Esophagus muscularis mucosa (tissue), 4 donors: ENCODE measurements at regions not wholly inside any gene's neighbourhood (a gene's known extent, or its start where the extent isn't known, plus 50 kb on each side); places are given as distances from the start of the nearest gene placed in this dataset.

Experiments used
- DNase-seq: peaks from one replicate; pipeline ENCODE4 v3.0.0-alpha.2; 2017; ENCODE audit errors: extremely low spot score
- H3K27ac ChIP-seq, 4 donors: fragments of 200-600 bp; sonication (generic); replicated peaks in 1 of 4; 1 replicate in 3 of 4; 2 replicates in 1 of 4; pipeline ENCODE4 v1.5.1; 2016 to 2019; ENCODE audit warnings: mild to moderate bottlenecking in 1 of 4
- H3K27me3 ChIP-seq, 4 donors: fragments of 200-600 bp; sonication (generic); one replicate each; pipeline versions ENCODE4 v1.5.1 to v1.6.0; 2016 to 2019
- H3K36me3 ChIP-seq, 4 donors: fragments of 200-600 bp; sonication (generic); one replicate each; pipeline ENCODE4 v1.5.1; 2016 to 2019
- H3K4me1 ChIP-seq, 4 donors: fragments of 200-600 bp; sonication (generic); one replicate each; pipeline ENCODE4 v1.5.1; 2016 to 2019
- H3K4me3 ChIP-seq, 4 donors: fragments of 200-600 bp; sonication (generic); 1 replicate in 2 of 4; 2 replicates in 2 of 4; pipeline ENCODE4 v1.5.1; 2016 to 2019; ENCODE audit warnings: mild to moderate bottlenecking in 4 of 4, moderate library complexity in 1 of 4
- H3K9me3 ChIP-seq, 4 donors: fragments of 200-600 bp; sonication (generic); 1 replicate in 3 of 4; 2 replicates in 1 of 4; pipeline ENCODE4 v1.5.1; 2016 to 2019
- EP300 ChIP-seq: sonication (generic); formaldehyde crosslinking; IDR thresholded peaks from one replicate; pipeline ENCODE4 v1.6.1; 2017; ENCODE audit warnings: antibody characterized with exemption
- POLR2A ChIP-seq: fragments of 450-650 bp; IDR thresholded peaks from one replicate; pipeline ENCODE4 v1.6.1; 2017; ENCODE audit warnings: antibody characterized with exemption, moderate library complexity, mild to moderate bottlenecking, low read depth
- POLR2AphosphoS5 ChIP-seq, 2 donors: sonication (generic); formaldehyde crosslinking; IDR thresholded peaks; one replicate each; pipeline ENCODE4 v1.6.1; 2017; ENCODE audit warnings: antibody characterized with exemption in 2 of 2
- WGBS: methylation state at CpG from one replicate; pipeline ENCODE4 v1.1.5; 2018; 5-methylcytosine and 5-hydroxymethylcytosine counted together
- intact Hi-C: fragments of 100-400 bp; cut with DNase I; formaldehyde crosslinking; loops from one replicate; pipeline ENCODE4 v1.15.1; 2023
- TF ChIP-seq, protein P1 (sequence below), 3 experiments: fragments of 200-600 bp in 2 of 3; fragments of 450-650 bp in 1 of 3; sonication (generic) in 2 of 3; IDR thresholded peaks; one replicate each; pipeline ENCODE4 v1.5.1; 2017 to 2019; ENCODE audit warnings: antibody characterized with exemption in 3 of 3, mild to moderate bottlenecking in 2 of 3, moderate library complexity in 1 of 3

DNA sequence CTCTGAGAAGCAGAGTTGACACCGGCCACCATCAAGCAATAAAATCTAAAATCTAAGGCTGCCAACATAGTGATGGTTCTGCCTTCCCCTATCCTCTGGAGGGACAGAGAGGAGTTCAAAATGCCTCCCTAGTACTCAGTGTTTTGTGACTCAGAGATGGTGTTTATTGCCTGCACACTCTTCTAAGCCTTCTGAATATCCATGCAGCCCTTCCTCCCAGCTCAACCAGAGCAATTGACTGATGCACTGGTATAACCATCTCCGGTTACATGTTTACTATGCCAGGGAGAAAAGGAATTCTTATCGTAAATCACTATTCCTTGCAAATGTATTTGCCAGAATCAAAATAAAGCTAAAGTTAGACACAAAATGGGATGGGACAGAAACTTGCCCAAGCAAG, 132.9 kb upstream of the RAB4A start:
- DNase-seq, result no peak
- H3K4me3 ChIP-seq, result no peak overlapping the region
- H3K27me3 ChIP-seq, result no peaks in the 10 kb centered on the region
- TF ChIP-seq POLR2A, result no peak
- no peak for TF ChIP-seq POLR2AphosphoS5 (IDR thresholded peaks at IDR 0.05)
- TF ChIP-seq, protein P1, sequence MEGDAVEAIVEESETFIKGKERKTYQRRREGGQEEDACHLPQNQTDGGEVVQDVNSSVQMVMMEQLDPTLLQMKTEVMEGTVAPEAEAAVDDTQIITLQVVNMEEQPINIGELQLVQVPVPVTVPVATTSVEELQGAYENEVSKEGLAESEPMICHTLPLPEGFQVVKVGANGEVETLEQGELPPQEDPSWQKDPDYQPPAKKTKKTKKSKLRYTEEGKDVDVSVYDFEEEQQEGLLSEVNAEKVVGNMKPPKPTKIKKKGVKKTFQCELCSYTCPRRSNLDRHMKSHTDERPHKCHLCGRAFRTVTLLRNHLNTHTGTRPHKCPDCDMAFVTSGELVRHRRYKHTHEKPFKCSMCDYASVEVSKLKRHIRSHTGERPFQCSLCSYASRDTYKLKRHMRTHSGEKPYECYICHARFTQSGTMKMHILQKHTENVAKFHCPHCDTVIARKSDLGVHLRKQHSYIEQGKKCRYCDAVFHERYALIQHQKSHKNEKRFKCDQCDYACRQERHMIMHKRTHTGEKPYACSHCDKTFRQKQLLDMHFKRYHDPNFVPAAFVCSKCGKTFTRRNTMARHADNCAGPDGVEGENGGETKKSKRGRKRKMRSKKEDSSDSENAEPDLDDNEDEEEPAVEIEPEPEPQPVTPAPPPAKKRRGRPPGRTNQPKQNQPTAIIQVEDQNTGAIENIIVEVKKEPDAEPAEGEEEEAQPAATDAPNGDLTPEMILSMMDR (IDR thresholded peaks at IDR 0.05), result no peak
- TF ChIP-seq EP300, result no peak
- intact Hi-C loops, result no loop called here
- no peaks in the 10 kb centered on the region for H3K9me3 ChIP-seq
- no peaks in the 10 kb centered on the region for H3K36me3 ChIP-seq
- H3K4me1 ChIP-seq, result no peaks in the 10 kb centered on the region
- no peak overlapping the region for H3K27ac ChIP-seq
- 83% methylated on average over 3 of the region's 3 CpGs for WGBS

DNA sequence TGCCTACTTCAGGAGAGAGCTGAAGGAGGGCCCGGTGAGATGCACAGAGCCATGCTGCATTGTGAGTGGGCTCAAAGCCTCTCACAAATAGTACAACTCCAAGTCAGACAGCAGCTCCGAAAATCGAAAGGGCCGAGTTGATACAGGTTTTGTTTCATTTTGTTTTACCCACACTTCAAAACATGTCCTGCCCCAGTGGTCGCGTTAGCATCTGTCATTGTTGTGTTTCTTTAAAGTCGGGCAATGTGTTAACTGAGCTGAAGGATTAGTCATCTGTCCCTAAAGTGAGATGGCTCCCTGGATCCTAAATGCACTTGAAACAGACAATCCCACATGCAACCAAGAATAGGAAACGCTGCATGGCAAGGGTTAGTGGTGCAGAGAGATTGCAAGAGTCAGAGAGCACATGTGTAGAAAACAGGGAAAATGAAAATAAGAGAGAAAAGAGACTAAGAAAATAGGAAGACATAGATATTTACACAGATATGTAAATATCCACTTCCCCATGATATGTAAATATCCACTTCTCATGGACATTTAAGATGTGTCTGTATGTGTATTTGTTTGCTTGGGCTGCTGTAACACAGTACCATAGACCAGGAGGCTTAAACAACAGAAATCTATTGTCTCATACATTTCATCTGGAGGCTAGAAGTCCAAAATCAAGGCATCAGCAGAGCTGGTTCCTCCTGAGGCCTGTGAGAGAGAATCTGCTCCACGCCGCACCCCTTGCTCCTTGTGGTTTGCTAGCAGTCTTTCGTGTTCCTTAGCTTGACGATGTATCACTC, 131.4 kb upstream of the RAB4A start:
- WGBS, result 90% methylated on average over 12 of the region's 12 CpGs
- no peaks in the 10 kb centered on the region for H3K4me1 ChIP-seq
- H3K36me3 ChIP-seq, result no peaks in the 10 kb centered on the region
- intact Hi-C loops, result no loop called here
- H3K4me3 ChIP-seq, result no peak overlapping the region
- DNase-seq, result no peak
- no peak for TF ChIP-seq POLR2A
- TF ChIP-seq, protein P1 (IDR thresholded peaks at IDR 0.05), result no peak
- TF ChIP-seq POLR2AphosphoS5 (IDR thresholded peaks at IDR 0.05), result no peak
- no peak overlapping the region for H3K27ac ChIP-seq
- H3K9me3 ChIP-seq, result no peaks in the 10 kb centered on the region
- no peaks in the 10 kb centered on the region for H3K27me3 ChIP-seq

DNA sequence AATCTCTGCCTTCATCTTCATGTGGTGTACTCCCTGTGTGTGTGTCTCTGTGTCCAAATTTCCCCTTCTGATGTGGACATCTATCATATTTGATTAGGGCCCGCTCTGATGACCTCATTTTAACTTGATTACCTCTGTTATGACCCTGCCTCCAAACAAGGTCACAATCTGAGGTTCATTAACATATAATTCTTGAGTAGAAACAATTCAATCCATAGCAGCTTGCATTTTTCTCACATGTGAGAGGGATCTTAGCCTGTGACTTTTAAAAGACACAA, 130.9 kb upstream of the RAB4A start:
- Histone ChIP-seq H3K4me3 (no peak overlapping the region), H3K27ac (no peak overlapping the region), H3K4me1 (no peaks in the 10 kb centered on the region), H3K36me3 (no peaks in the 10 kb centered on the region), H3K27me3 (no peaks in the 10 kb centered on the region), H3K9me3 (no peaks in the 10 kb centered on the region)
- intact Hi-C loops, result no loop called here
- no peak for DNase-seq
- TF ChIP-seq, protein P1 (IDR thresholded peaks at IDR 0.05), result no peak
- TF ChIP-seq POLR2AphosphoS5 (IDR thresholded peaks at IDR 0.05) (no peak), POLR2A (no peak), EP300 (no peak)
- WGBS, result 97% methylated on average over 1 of the region's 1 CpG

DNA sequence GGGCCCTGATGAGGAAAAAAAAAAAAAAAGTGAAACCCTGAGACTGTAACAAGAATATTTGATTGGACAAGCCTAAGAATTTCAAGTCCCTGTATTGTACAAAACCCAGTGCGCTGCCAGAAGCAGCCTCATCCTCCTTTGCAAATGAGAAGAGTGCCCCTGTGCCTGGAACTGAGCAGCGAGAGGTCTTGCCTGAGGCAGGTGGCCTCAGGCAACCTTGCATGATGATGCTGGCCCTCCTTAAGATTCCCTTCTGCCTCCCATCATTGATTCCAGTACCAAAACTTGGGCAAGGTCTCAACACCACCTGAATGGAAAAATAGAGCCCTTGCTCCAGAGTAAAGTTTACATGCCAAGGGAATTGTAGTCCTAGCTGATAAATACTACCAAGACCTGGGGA, 129.6 kb upstream of the RAB4A start:
- no peak for TF ChIP-seq EP300
- TF ChIP-seq, protein P1 (IDR thresholded peaks at IDR 0.05), result no peak
- TF ChIP-seq POLR2AphosphoS5 (IDR thresholded peaks at IDR 0.05), result no peak

More for the DNA sequence above, 129.6 kb upstream of the RAB4A start:
- H3K27me3 ChIP-seq, result peaks cover 0 to 2% (median 0%) of the 10 kb centered on the region in 4 donors
- H3K9me3 ChIP-seq, result no peaks in the 10 kb centered on the region
- WGBS, result 93% methylated on average over 2 of the region's 2 CpGs
- no peak overlapping the region for H3K27ac ChIP-seq
- H3K4me1 ChIP-seq, result peaks cover 0 to 1% (median 0%) of the 10 kb centered on the region in 4 donors
- H3K4me3 ChIP-seq, result no peak overlapping the region
- DNase-seq, result no peak
- H3K36me3 ChIP-seq, result no peaks in the 10 kb centered on the region
- intact Hi-C loops, result no loop called here
